ENCODE measurements at regions not wholly inside any gene's neighbourhood (a gene's known extent, or its start where the extent isn't known, plus 50 kb on each side); places are given as distances from the start of the nearest gene placed in this dataset.
A peak's percentile ranks its signal among the peaks of the same experiment; 100 is the strongest.
"Not testable (repeated sequence)": the region's sequence is repeated elsewhere in the genome, so short reads cannot be mapped to it uniquely, and the experiment has no call there.

GRCh38 chr3:188972310-188972709 is 199.5 kb upstream of the TPRG1 start:
- no peak for DNase-seq (ENCODE audit: low read depth)

DNA sequence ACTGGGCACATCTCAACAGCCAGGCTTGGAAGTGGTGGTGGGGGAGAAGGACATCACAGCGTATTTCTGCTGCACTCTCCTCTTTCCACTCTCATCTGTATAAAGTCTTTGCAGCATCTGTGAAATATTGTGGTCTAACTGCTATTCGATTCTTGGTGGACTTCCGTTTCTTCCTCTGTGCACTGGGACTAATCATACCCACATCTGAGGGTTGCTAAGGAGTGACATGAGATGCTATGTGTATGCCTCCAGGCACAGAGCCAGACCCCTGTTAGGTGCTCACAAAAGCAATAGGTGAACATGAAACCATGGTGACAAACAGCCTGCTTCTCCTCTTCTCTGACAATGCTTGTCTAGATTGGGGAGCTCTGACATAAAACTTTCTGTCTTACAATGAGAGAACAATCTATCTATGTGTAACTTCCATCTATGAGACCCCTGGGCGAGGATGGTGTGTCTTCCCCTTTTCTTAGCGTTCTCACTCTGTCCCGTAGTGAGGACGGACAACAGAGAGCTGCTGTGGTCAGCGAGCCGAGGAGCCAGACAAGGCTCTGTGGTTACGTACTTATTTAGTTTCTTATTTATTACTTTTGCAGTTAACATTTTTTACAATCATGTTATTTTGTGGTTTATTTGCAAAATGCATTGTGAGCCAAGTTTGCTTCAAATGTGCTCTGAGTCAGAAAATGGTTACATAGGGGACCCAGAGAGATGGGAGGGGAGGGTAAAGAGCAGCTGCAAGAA is 196.7 kb upstream of the TPRG1 start:
- peak; percentile 72 for DNase-seq (ENCODE audit: low read depth)

GRCh38 chr3:188975600-188976314 is 196.0 kb upstream of the TPRG1 start:
- peak; percentile 11 for DNase-seq (ENCODE audit: low read depth)

DNA sequence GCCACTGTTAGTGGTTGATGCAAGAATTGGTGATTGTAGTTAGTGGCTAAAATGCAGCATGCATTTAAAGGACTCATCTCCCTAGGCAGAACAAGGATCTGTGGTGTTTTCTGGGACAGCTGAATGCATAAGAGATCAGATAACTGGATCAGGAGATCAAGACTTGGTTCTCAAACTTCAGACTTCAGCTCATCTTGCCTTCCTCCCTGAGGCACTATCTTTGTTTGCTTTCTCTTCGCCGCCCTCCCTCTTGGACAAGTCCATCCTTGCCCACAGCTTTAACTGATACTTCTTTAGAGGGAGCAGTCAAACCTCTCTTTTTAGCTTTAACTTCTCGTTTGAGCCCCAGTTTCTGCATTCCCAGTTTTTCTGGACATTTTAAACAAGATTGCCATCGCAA is 195.4 kb upstream of the TPRG1 start:
- DNase-seq (ENCODE audit: low read depth): no peak

DNA sequence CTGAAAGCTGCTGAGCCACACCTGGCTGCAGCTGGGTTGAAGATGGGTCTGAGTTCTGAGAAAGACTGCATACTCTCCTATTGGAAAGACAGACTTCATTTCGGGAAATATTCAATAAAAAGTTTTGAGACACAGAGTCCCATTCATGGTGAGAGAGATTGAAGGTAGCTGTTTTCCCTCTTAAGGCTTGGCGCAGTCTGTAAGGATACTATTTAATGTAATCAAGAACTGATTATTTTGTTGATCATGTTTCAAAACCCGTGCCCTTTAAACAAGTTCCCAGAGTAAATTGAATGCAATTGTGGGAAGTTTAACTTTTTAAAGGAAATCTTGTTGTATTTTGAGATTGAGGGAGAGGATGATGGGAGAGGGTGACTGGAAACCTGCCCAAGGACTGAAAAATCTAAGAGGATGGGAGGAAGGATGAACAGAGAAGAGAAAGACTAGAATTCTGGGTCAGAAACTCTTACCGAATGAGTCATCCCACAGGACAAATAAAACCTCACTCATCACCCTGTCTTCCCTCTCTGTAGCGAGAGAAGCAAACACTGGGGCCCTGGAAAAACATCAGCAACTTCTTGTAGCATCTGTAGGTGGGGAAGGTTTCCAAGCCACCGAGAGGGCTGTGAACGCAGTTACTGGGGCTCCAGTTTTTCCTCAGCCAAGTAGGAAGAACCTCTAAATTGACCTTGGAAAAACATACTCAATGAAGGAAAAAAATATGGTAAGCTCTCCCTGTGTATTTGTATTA is 193.2 kb upstream of the TPRG1 start:
- DNase-seq (ENCODE audit: low read depth): peak; percentile 72

DNA sequence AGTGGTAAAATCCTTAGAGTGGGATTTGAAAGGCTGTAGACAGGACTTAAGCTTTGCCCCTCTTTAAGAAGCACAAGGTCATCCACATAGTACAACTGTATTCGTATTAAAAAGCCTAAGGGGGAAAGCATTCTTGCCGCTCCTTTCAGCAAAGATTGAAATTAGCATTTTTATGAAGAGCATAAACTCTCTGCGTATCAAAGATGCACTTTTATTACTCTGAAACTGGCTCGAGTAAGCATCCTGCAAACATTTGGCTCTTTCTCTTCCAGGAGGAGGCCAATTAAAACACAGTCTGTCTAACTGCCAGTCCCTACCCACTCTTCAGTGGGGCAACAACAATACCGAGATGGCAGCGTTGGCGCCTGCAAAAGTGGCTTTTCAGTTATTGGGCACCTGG is 192.5 kb upstream of the TPRG1 start:
- DNase-seq (ENCODE audit: low read depth): no peak

- no peak for DNase-seq (ENCODE audit: low read depth)
Observed at GRCh38 chr3:188979669-188980310, 192.0 kb upstream of the TPRG1 start.

GRCh38 chr3:188993181-188993580 is 178.6 kb upstream of the TPRG1 start:
- DNase-seq (ENCODE audit: low read depth): no peak

DNA sequence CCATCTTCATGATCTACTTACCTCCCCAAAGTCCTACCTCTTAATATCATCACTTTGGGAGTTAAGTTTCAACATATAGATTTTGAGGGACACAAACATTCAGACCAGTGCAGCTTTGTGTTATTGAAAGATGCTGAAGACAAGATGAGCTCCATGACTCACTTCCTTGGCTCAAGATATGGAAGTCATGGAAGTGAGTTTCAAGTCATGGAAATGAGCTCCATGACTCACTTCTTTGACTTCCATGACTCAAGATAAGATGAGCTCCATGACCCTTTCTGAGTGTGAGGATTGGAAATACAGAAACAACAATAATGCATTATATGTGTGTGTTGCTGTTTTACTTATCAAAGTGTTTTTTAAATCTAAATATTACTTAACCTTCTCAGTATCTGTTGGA is 170.2 kb upstream of the TPRG1 start:
- peak; percentile 85 for DNase-seq (ENCODE audit: low read depth)

DNA sequence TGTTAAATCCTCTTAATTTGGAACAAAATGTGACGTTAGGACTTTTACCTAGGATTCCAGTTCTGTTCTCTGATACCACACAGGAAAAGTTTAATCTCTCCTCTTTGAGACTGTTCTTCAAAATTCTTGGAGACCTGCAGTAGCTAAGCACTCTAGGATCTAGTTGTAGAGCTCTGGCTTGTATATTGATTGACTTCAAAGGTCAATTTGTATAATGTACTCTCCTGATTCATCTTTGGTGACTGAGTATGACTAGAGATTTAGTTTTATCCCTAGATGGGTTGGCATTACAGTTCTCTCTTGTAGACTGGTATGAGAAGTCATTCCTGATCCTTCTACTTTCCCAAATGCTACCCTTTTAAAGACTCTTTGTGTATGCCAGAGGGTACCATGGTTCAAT is 168.4 kb upstream of the TPRG1 start:
- DNase-seq (ENCODE audit: low read depth): no peak

GRCh38 chr3:189013224-189013888 is 158.4 kb upstream of the TPRG1 start:
- no peak for DNase-seq (ENCODE audit: low read depth)

- DNase-seq (ENCODE audit: low read depth): no peak
Observed at GRCh38 chr3:189014526-189014925, 157.2 kb upstream of the TPRG1 start.

DNA sequence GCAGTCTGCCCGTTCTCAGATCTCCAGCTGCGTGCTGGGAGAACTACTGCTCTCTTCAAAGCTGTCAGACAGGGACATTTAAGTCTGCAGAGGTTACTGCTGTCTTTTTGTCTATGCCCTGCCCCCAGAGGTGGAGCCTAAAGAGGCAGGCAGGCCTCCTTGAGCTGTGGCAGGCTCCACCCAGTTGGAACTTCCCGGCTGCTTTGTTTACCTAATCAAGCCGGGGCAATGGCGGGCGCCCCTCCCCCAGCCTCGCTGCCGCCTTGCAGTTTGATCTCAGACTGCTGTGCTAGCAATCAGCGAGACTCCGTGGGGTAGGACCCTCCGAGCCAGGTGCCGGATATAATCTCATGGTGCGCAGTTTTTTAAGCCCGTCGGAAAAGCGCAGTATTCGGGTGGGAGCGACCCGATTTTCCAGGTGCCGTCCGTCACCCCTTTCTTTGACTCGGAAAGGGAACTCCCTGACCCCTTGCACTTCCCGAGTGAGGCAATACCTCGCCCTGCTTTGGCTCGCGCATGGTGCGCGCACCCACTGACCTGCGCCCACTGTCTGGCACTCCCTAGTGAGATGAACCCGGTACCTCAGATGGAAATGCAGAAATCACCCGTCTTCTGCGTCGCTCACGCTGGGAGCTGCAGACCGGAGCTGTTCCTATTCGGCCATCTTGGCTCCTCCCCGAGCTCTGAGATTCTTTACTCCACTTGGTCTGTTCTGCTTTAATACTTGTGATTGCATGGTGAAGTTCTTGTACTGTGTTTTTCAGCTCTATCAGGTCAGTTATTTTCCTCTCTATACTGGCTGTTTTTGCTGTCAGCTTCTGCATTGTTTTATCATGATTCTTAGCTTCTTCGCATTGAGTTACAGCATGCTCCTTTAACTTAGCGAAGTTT is 148.9 kb upstream of the TPRG1 start:
- not testable (repeated sequence) for DNase-seq (ENCODE audit: low read depth)

DNA sequence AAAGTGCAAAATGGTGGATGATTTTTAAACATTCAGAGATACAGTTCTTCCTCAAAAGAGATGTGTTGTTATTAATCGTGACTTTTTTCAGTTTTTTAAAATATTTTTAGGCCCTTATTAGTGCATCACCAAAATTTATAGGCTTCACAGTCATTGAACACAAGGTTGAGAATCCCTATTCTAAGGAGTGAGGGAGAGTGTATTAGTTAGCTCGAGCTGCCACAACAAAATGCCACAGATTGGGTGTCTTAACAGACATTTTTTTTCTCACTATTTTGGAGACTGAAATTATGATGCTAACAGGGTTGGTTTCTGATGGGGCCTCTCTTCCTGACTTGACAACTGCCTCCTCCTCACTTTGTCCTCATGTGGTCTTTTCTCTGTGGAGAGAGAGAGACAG is 145.9 kb upstream of the TPRG1 start:
- DNase-seq (ENCODE audit: low read depth): no peak

DNA sequence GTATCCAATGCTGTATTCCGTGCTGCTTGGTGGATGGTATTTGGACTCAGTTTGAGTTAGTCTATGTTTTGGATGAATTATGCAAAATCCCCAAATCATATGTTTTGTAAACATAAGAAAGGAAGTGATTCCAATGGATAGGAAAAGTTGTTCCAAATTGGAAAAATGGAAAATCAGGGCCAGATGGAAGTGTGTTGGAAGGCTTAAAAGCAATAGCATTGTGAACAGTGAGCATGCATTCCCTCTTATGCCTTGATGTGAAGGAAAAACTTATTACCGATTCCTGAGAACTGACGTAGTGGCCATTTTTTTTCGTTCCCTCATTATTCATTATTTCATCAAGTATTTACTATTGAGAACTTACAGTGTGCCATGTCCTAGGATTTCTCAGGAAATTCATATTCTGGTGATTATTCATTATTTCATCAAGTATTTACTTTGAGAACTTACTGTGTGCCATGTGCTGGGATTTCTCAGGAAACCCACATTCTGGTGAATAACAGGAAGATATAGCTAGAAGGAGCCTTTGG is 144.1 kb upstream of the TPRG1 start:
- no peak for DNase-seq (ENCODE audit: low read depth)

GRCh38 chr3:189038773-189039745 is 132.7 kb upstream of the TPRG1 start:
- no peak for DNase-seq (ENCODE audit: low read depth)

DNA sequence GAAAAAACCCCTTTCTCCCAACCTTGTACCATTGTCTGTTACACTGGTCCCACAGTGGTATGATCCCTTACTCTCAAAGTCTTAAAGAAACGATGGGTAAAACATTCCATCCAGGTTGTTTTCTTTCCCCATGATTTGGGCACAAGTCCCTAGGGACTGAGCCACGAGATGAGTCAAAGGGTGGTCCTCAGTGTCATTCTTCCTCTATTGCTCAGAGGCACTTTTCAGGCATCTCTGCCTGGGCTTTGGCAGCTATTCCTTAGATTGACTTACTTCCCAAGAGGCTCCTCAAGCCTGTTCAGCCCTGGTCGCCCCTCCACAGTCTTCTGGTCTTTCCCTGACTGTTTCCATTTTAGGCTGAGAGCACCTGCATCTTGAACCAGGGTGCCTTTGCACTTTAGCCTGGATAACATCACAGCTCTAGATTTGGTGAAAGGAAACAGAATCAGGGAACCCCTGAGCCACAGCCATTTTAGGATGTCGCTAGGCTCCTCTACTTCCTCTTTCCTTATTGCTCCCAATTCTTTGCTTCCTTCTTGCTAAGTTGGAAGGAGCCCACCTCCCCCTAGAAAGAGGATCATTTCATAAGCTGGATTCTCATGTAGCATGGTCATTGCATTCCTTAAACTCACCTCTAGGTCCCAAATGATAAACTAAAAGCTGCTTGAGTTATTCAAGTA is 131.0 kb upstream of the TPRG1 start:
- no peak for DNase-seq (ENCODE audit: low read depth)

GRCh38 chr3:189041482-189042090 is 130.2 kb upstream of the TPRG1 start:
- DNase-seq (ENCODE audit: low read depth): peak; percentile 50

All from LHCN-M2 (cell line).